K562 (cell line): ENCODE measurements at regions not wholly inside any gene's neighbourhood (a gene's known extent, or its start where the extent isn't known, plus 50 kb on each side); places are given as distances from the start of the nearest gene placed in this dataset.

Experiments
- ADNP ChIP-seq: fragments of 200-800 bp; sonication (Bioruptor generic); IDR thresholded peaks from 2 replicates; pipeline ENCODE4 v1.6.1; 2016; ENCODE audit warnings: missing genetic modification characterization, missing compliant biosample characterization
- BCOR ChIP-seq: fragments of 450-650 bp; IDR thresholded peaks from 2 replicates; pipeline ENCODE4 v1.6.1; 2016
- DPF2 ChIP-seq: fragments of 450-650 bp; IDR thresholded peaks from 2 replicates; pipeline ENCODE4 v1.6.1; 2016
- KDM1A ChIP-seq, 2 experiments: fragments of 450-650 bp; IDR thresholded peaks; 2 replicates each; pipeline ENCODE4 v1.6.1; 2016; ENCODE audit warnings: mild to moderate bottlenecking in 2 of 2
- MTF1 ChIP-seq: fragments of 250-450 bp; sonication (Bioruptor Pico); IDR thresholded peaks from 2 replicates; pipeline ENCODE4 v1.9.0; 2021; ENCODE audit warnings: moderate library complexity, mild to moderate bottlenecking, inconsistent platforms, borderline replicate concordance
- PATZ1 ChIP-seq: fragments of 250-450 bp; sonication (Bioruptor Pico); IDR thresholded peaks from 2 replicates; pipeline ENCODE4 v1.5.0; 2020; ENCODE audit warnings: mild to moderate bottlenecking, borderline replicate concordance
- PCBP2 ChIP-seq: fragments of 200-400 bp; formaldehyde crosslinking; IDR thresholded peaks from 2 replicates; pipeline ENCODE4 v1.6.1; 2018; ENCODE audit warnings: low read length, low read depth, mild to moderate bottlenecking, moderate library complexity; ENCODE audit not compliant: poor library complexity, severe bottlenecking
- RBM25 ChIP-seq: fragments of 200-400 bp; formaldehyde crosslinking; IDR thresholded peaks from 2 replicates; pipeline ENCODE4 v1.6.1; 2018; ENCODE audit warnings: low read length, low read depth, moderate library complexity; ENCODE audit not compliant: severe bottlenecking
- RREB1 ChIP-seq: fragments of 250-450 bp; sonication (Bioruptor Pico); IDR thresholded peaks from 2 replicates; pipeline ENCODE4 v1.4.0; 2020
- SIRT6 ChIP-seq: IDR thresholded peaks from one replicate; pipeline ENCODE4 v1.6.1; 2012; ENCODE audit warnings: low read depth, mild to moderate bottlenecking, control low read depth, inconsistent platforms, low read length, moderate library complexity
- ZFP36 ChIP-seq: fragments of 150-350 bp; IDR thresholded peaks from 2 replicates; pipeline ENCODE4 v1.6.1; 2018; ENCODE audit warnings: low read length, low read depth; ENCODE audit not compliant: partially characterized antibody
- ZNF217 ChIP-seq: sonication (generic); formaldehyde crosslinking; IDR thresholded peaks from 2 replicates; pipeline ENCODE4 v1.8.0; 2022; ENCODE audit warnings: mild to moderate bottlenecking, missing genetic modification reagents
- ZNF398 ChIP-seq: fragments of 250-450 bp; sonication (Bioruptor Pico); IDR thresholded peaks from 2 replicates; pipeline ENCODE4 v1.8.0; 2021; ENCODE audit warnings: moderate library complexity, mild to moderate bottlenecking, inconsistent platforms
- ZNF655 ChIP-seq: fragments of 250-450 bp; sonication (Bioruptor Pico); IDR thresholded peaks from 2 replicates; pipeline ENCODE4 v1.5.0; 2021

GRCh38 chr16:11472410-11472809 is 114.3 kb downstream of the LITAF start (continued):
- TF ChIP-seq ZNF217 (CRISPR knock-in tag) (no peak), ZNF398 (no peak), RREB1 (CRISPR knock-in tag) (no peak), DPF2 (no peak), PATZ1 (CRISPR knock-in tag) (no peak), ADNP (tag) (no peak), KDM1A (IDR thresholded peaks at IDR 0.05) (0 out of 4 replicates have a peak, but pooled peaks of 1 of the 2 experiments have one; percentile 12), MTF1 (no peak), RBM25 (peak; percentile 75), BCOR (peak; percentile 71), PCBP2 (no peak), SIRT6 (no peak), ZFP36 (peak; percentile 65), ZNF655 (no peak)
- TF ChIP-seq, all 486 proteins: peak for 4
